ELR (cell line): ENCODE measurements at regions not wholly inside any gene's neighbourhood (a gene's known extent, or its start where the extent isn't known, plus 50 kb on each side); places are given as distances from the start of the nearest gene placed in this dataset.

Source experiments
- DNase-seq: peaks from one replicate; pipeline ENCODE4 v3.0.0-alpha.2; 2015; ENCODE audit warnings: low read depth

DNA sequence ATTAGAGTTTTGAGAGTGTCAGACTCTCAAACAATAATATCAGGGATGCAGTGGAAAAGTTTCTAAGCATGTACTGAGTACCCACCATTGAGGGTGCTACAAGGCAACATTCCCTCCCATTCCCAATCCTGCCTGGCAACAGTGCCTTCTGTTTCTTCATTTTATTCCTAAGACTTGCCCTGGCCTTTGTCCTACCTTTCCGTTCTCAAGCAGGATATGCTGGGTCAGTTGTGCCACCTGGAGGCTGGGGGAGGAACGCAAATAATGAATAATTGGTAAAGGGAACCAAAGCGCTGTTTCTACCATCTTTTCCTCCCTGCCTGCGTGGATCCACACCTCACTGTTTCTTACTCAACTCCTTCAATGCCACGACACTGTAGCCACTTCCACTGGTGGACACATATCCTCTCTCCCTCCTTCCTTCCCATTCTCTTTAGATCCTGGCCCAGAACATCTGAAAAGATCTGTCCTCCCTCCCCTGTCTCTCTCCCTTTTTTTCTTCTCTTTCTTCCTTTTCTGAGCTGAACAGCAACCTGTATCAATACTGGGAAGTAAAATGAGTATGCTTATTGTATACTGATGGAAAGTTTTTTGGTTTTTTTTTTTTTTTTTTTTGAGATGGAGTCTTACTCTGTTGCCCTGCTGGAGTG is 149.5 kb downstream of the C9orf152 start:
- DNase-seq, result peak; percentile 73

DNA sequence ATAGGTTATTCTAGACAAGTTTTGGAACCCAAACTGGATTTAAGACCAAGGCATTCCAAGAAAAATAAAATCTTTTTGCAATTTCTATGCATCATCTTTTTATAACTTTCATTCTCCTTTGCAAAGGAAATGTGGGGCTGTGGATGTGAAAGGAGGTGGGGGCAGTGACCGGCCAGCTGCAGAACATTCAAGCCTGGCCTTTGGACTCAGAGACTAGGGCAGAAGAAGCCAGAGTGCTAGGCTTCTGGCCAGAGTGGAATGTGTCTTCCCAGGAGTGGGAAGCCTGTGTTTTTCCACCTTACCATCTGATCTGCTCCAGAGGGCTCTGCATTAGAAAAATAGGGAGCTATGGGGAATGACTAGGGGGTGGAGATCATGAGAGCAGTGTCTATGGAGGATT is 148.5 kb downstream of the C9orf152 start:
- no peak for DNase-seq

GRCh38 chr9:110064803-110065202 is 143.2 kb downstream of the C9orf152 start:
- no peak for DNase-seq

DNA sequence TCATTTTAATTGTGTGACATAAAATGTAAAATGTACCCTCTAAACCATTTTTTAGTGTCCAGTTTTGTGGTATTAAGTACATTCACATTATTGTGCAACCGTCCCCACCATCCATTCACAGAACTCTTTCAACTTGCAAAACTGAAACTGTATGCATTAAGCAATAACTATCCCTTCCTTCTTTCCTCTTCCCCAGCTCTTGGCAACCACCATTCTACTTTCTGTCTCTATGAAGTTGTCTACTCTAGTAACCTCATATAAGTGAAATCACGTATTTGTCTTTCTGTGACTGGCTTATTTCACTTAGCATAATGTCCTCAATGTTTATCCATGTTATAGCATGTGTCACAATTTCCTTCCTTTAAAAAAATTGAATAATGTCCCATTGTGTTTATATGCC is 142.4 kb downstream of the C9orf152 start:
- DNase-seq, result peak; percentile 34

DNA sequence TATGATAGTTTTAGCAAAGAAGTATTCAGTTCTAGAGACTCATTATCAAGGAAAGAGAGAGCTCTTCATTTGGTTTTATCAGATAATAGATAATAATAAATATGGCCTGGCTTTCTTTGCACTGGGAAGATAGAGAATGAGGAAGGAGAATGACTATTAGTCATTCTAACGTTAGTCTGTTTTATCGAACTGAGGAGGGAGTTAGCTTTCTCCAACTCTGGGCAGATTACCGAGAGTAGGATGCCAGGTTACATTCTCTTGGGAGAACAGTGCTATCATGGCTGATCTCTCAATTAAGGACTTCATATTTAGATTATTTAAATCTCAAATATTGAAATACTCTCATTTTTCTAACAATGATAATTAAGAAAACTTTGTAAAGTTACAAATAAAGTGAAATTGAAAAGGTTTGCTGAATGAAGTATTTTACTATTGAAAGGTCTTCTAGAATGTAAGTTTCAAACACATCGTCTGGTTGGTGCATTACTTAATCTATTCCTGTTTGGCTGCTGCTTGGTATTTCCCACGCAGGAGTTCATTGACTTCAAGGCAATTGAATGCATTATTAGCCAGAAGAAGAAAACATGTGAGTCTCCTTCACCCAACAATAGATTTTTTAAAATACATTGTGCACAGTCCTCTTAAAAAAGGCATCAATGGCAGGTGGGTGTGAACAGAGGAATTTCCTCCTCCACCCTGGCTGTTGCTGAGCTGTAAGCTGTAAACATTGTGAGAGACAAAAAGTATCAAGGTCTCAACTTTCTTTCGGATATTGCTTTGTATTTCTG is 140.8 kb downstream of the C9orf152 start:
- peak; percentile 53 for DNase-seq

DNA sequence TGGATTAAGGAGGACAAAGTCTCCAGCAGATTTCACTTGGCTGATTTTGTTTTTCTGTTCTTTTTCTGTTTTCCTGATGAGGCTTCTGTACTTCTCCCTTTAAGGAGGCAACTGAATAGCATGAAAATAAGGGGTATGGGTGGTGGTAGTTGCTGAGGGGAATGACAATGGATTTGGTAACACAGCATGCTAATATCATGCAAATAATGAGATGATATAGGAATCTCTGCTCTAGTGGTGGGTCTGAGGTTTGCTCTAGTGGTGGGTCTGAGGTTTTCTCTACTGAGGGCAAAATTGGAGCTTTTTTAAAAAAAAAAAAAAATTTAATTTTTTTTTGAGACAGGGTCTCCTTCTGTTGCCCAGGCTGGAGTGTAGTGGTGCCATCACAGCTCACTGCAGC is 139.7 kb downstream of the C9orf152 start:
- DNase-seq, result no peak

- DNase-seq, result peak; percentile 99
Measured at GRCh38 chr9:110069326-110070248, 138.4 kb downstream of the C9orf152 start.

DNA sequence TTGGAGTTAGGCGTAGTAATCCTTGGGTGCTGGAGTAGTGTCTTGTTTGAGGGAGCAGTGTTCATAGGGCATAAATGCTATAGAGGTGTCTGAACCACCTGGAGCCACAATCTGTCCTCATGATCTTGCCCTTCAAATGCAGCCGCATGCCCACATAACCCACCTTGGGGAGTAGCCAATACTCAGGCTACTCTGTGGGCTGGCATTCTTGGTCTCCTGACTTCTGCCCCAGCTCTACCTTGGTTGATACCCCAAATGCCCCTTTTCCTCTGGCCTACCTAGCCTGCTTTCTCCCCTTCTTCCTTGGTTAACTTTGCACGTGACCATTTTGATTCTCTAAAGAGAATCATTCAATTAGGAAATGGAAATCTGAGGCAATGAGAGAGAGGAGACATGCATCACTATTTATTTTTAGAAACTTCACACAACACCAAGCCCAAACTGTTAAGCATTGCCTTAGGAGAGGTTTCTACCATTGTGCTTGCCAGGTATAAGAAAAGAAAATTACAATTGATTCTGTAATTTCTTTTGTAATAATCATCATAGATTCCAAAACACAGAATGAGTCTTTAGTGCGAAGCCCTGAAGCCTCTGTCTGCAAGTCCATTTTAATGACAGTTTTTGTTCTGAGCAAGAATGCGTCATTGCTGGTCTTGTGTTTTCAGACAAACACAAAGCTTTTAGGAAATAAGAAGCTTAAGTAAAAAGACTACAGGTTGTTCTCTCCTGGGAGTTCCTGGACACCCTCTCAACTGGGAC is 135.2 kb downstream of the C9orf152 start:
- peak; percentile 70 for DNase-seq

- DNase-seq, result no peak
Measured at GRCh38 chr9:110073356-110073905, 134.5 kb downstream of the C9orf152 start.

DNA sequence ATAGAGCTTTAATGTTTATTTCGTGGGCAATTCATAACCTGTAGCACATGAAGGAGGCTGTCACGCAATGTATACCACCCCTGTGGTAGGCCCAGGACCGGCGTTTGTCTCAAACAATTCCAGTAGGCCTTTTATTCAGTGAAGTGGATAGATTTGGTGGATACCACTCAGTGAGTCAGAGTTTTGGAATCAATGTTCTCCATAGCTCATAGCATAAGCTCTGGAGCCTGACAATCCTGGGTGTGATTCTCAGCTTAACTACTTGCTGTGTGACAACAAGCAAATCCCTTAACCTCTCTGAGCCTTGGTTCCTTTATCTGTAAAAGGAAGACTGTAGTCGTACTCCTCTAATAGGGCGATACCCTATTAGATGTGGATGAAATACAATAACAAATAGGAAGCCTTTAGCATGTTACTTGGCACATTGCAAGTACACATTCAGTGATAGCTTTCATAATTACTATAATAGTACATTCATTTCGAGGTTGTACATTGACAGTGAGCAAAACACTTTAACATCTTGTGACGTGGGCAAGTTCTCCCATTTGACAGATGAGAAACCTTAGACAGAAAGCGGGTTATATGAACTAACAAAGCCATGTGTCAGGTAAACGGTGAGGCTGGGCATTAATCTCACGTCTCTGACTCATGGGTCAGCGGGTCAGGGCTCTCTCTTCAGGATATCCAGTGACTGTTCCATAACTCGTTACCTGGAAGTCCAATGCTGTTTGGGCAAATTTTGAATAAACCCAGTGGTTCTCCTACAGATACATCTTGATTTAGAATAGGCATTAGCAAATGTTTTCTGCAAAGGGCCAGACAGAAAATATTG is 130.8 kb downstream of the C9orf152 start:
- peak; percentile 88 for DNase-seq

DNA sequence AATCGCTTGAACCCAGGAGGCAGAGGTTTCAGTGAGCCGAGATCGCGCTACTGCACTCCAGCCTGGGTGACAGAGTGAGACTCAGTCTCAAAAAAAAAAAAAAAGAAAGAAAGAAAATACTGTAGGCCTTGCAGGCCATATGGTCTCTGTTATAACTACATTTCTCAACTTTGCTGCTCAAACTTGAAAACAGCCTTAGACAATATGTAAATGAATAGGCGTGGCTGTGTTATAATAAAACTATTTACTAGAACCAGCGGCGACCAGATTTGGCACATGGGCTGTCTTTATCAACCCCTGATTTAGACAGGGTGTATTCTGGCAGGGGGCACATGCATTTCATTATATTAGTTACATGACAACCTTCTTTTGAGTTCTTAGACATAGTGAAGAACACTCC is 130.0 kb downstream of the C9orf152 start:
- DNase-seq, result no peak

DNA sequence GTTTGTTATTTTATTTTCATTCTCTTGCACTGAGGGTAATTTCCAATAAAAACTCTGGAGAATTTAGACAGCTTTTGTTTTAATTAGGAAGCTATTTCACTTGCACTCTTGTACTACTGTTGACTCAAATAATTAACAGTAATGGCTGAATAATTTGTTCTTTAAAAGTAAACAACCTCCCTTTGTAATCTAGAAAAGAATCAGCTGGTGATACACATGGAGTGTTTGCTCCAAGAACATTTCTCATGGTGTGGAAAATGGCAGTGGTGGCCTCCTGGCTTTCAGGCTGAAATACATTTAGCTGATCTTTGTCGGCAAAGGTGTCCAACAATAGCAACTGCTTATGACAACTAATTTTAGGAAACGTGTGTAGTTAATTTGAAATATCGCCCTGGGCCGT is 129.4 kb downstream of the C9orf152 start:
- no peak for DNase-seq

- DNase-seq, result no peak
Measured at GRCh38 chr9:110081395-110081794, 126.6 kb downstream of the C9orf152 start.

- DNase-seq, result peak; percentile 54
Measured at GRCh38 chr9:110083866-110084265, 124.1 kb downstream of the C9orf152 start.

- DNase-seq, result no peak
Measured at GRCh38 chr9:110086537-110086936, 121.4 kb downstream of the C9orf152 start.

DNA sequence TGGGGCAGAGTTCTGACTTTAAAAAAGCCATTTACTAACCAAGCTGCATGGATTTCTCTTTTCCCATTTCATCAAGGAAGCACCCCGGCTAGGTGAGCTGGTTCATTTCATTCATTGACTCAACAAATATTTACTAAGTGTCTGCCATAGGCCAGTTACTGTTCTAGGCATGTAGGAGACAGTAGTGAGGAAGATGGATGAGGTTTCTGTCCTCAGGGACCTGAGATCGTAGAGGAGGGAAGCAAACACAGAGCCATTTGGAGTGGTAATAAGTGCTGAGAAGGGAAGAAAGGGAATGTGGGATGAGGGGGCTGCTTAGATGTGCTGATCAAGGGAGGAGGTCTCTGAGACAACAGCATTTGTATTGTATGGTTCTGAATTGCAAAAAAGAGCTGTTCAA is 120.4 kb downstream of the C9orf152 start:
- DNase-seq, result no peak

DNA sequence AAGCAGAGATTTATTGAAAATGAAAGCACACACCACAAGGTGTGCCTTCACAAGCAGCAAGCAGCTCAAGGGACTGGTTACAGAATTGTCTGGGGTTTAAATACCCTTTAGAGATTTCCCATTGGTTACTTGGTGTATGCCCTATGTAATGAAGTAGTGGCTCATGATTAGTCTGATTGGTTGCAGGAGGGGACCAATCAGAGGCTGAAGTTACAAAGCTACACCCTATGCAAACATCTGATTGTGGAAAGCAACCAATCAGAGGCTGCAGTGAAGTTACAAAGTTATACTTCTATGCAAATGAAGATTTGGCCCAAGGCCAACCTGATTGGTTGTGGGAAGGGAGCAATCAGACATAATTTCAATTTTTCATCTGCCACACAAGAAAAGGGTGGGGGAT is 119.9 kb downstream of the C9orf152 start:
- DNase-seq, result peak; percentile 57

DNA sequence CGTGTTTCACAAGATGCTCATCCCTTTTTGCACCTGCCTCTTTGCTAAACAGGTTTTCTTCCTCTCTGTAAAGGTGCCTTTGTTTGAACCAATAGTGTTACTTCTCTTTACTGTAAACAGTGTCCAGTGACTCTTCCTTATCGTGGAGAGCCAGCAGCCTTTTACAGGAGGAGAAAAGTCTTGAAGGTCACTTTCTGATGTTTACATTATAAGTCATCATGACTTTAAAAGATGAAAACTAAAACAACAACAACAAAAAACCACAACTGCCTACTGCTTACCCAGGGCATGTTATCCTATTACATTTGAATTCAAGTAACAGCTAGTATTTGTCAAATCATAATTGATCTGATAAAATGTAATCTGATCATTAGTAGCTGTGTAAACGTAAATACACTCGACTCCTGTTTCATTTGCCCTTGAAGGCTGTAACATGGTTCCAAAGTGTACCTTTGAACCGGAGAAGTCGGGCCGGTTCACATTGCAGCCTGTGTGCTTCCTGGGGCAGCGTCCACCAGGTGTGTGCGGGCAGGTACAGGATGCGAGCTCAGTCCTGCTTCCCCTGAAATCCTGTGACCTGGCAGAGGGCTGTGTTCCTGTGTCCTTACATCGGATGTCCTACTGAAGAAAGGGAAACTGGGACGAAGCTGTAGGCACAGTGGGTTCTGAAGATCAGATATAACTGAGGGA is 118.1 kb downstream of the C9orf152 start:
- DNase-seq, result peak; percentile 41

DNA sequence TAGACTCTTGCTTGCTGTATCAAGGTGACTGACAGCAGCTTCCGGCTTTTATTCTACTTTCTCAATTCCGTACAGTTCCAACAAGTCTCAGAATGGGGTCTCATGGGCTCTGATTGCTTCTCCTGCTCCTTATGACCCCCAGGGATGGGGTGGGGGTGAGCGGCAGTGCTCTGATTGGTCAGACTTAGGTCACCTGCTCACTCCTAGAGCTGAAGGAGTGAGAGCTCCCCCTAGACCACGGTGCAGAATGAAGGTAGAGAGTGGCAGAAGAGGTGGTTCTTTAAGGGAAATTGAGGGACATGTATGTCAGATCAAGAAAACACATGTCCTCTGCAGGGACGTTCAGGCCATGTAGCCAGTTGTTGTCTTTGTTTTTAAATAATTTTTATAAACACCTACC is 115.2 kb downstream of the C9orf152 start:
- no peak for DNase-seq

- DNase-seq, result no peak
Measured at GRCh38 chr9:110093417-110093816, 114.5 kb downstream of the C9orf152 start.
